Kidney epithelial cell (primary cell): ENCODE measurements at regions not wholly inside any gene's neighbourhood (a gene's known extent, or its start where the extent isn't known, plus 50 kb on each side); places are given as distances from the start of the nearest gene placed in this dataset.

Experiments used
- DNase-seq: peaks from one replicate; pipeline ENCODE4 v3.0.0-alpha.2; 2010; ENCODE audit warnings: low read depth
- H3K27me3 ChIP-seq: 2 replicates; pipeline ENCODE4 v1.6.0; 2011; ENCODE audit warnings: low read length; ENCODE audit not compliant: control insufficient read depth, insufficient read depth
- H3K36me3 ChIP-seq: 2 replicates; pipeline ENCODE4 v1.5.1; 2011; ENCODE audit warnings: low read length; ENCODE audit not compliant: control insufficient read depth, insufficient read depth
- H3K4me3 ChIP-seq: 2 replicates; pipeline ENCODE4 v1.5.1; 2011; ENCODE audit warnings: low read depth, mild to moderate bottlenecking, control low read depth, low read length
- TF ChIP-seq, protein P1 (sequence below): IDR thresholded peaks from 2 replicates; pipeline ENCODE4 v1.5.1; 2011; ENCODE audit warnings: mild to moderate bottlenecking, moderate library complexity, low read length, control low read depth, inconsistent platforms; ENCODE audit not compliant: insufficient read depth, poor library complexity, severe bottlenecking

DNA sequence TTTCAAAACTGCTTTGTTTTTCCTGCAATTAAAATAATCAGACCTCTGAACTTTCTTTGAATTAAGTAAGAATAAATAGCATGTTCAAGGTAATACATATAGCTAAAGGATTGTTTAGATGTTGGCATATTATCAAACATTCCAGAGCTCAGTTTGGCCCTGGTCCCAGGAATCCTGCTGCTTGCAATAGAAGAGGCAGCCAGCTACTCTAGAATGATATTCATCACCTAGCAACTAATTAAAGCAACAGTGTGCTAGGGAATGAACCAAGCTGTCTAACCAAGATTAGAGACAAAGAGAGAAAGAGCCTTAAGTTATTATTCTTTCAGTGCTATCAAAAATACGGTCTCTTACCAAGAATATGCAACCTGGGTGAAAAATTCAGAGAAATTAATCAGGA, 460.9 kb downstream of the GABRG1 start:
- H3K36me3 ChIP-seq = no peaks in the 10 kb centered on the region
- no peak overlapping the region for H3K4me3 ChIP-seq
- TF ChIP-seq, protein P1, sequence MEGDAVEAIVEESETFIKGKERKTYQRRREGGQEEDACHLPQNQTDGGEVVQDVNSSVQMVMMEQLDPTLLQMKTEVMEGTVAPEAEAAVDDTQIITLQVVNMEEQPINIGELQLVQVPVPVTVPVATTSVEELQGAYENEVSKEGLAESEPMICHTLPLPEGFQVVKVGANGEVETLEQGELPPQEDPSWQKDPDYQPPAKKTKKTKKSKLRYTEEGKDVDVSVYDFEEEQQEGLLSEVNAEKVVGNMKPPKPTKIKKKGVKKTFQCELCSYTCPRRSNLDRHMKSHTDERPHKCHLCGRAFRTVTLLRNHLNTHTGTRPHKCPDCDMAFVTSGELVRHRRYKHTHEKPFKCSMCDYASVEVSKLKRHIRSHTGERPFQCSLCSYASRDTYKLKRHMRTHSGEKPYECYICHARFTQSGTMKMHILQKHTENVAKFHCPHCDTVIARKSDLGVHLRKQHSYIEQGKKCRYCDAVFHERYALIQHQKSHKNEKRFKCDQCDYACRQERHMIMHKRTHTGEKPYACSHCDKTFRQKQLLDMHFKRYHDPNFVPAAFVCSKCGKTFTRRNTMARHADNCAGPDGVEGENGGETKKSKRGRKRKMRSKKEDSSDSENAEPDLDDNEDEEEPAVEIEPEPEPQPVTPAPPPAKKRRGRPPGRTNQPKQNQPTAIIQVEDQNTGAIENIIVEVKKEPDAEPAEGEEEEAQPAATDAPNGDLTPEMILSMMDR = no peak
- DNase-seq = peak; percentile 2
- H3K27me3 ChIP-seq = no peaks in the 10 kb centered on the region

DNA sequence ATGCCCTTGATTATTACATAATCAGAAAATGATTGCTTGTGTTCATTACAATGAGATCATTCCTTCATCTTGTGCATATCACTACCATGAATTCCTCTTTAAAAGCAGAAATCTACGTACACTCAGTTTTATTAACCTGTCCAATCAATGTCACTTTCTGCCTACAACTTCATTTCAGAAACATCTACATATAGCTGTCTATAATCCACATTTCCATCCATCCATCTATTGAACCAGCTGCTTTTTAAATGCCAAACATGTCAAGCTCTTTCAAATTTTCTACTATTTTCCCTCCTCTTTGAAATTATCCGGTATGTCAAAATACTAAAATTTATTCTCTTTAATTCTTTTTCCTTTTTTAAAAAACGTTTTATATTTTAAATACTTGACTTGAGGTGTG, 462.0 kb downstream of the GABRG1 start:
- DNase-seq = no peak
- Histone ChIP-seq H3K4me3 (no peak overlapping the region), H3K27me3 (no peaks in the 10 kb centered on the region), H3K36me3 (no peaks in the 10 kb centered on the region)
- TF ChIP-seq, protein P1 = no peak

DNA sequence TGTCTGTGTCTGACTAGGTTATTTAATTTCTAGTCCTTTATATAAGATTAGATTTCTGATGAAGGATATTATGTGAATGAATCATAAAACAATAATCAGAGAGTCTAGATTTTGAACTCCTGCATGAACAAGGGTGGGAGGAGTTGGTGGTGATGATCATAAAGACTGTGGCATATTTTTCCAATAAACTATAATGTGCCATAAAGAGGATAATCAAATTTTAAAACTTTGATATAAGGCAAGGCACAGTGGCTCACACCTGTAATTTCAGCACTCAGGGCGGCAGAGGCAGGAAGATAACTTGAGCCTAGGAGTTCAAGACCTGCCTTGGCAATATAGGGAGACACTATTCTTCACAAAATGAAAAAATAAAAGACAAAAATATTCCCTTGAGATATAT, 473.3 kb downstream of the GABRG1 start:
- H3K27me3 ChIP-seq = no peaks in the 10 kb centered on the region
- H3K4me3 ChIP-seq = no peak overlapping the region
- no peaks in the 10 kb centered on the region for H3K36me3 ChIP-seq
- TF ChIP-seq, protein P1 = no peak
- no peak for DNase-seq

DNA sequence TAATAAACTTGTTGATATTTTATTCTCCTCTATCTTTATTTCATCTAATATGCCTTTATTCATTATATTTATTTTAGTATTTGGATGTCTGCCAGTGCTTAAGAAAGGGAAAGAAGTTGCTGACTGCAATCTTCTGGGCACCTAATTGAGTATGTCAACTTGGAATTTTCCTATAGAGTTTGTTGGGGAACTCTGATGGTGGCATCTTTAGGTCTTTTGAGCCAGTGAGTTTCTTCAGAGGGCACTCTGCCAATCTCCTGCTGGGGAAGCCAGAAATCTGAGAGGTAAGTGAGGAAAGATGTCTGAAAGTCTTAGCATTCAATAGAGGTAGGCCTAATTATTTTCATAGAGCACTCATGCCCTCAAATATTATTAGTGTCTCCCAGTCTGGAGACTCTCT, 475.0 kb downstream of the GABRG1 start:
- Histone ChIP-seq H3K4me3 (no peak overlapping the region), H3K36me3 (no peaks in the 10 kb centered on the region), H3K27me3 (no peaks in the 10 kb centered on the region)
- DNase-seq = no peak
- TF ChIP-seq, protein P1 = no peak

DNA sequence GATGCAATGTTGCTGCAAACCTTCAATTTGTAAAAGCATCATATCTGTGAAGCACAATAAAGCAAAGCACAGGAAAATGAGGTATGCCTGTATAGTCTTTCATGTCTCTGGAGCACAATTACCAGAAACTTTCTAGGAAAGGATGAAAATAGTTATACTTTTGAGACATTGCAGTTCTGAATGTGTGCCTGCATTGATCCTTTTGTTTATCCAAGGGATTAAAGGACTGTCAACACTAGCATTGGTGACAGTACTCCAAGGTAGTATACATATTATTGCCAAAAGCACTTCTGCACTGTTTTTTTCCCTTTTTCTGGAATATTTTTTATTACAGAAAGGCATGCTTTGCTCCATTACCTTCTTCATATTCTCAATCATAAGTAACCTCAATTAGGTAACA, 476.0 kb downstream of the GABRG1 start:
- Histone ChIP-seq H3K36me3 (no peaks in the 10 kb centered on the region), H3K27me3 (no peaks in the 10 kb centered on the region), H3K4me3 (no peak overlapping the region)
- TF ChIP-seq, protein P1 = no peak
- no peak for DNase-seq

DNA sequence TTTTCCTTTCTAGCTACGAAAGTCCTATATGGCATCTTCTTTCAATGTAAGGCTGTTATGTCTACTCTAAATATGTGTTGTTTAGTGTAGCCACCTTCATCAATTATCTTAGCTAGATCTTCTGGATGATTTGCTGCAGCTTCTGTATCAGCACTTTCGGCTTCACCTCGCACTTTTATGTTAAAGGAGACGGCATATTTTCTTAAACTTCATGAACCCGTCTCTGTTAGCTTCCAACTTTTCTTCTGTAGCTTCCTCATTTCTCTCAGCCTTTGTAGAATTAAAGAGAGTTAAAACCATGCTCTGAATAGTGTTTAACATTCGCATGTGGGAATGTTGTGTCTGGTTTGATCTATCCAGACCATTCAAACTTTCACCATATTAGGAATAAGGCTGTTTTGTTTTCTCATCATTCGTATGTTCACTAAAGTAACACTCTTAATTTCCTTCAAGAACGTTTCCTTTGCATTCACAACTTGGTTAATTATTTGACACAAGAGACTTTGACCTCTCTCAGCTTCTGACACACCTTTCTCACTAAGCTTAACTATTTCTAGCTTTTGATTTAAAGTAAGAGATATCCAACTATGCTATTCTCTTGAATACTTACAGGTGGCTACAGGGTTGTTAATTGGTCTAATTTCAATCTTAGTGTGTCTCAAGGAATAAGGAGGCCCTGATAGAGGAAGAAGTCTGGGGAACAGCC, 476.8 kb downstream of the GABRG1 start:
- TF ChIP-seq, protein P1 = no peak
- H3K4me3 ChIP-seq = no peak overlapping the region
- no peaks in the 10 kb centered on the region for H3K27me3 ChIP-seq
- no peak for DNase-seq
- H3K36me3 ChIP-seq = no peaks in the 10 kb centered on the region
